Body of pancreas (tissue), 4 donors: ENCODE measurements at regions not wholly inside any gene's neighbourhood (a gene's known extent, or its start where the extent isn't known, plus 50 kb on each side); places are given as distances from the start of the nearest gene placed in this dataset.

Source experiments
- CTCF ChIP-seq, 7 experiments: fragments of 450-650 bp in 4 of 7; fragments of 200-600 bp in 3 of 7; sonication (generic) in 3 of 7; IDR thresholded peaks; one replicate each; pipeline ENCODE4 v1.5.1; 2016 to 2019; ENCODE audit warnings: antibody characterized with exemption in 7 of 7
- POLR2A ChIP-seq, 3 donors: fragments of 450-650 bp; IDR thresholded peaks; one replicate each; pipeline ENCODE4 v1.6.1; 2016; ENCODE audit warnings: antibody characterized with exemption in 3 of 3, mild to moderate bottlenecking in 2 of 3

- TF ChIP-seq CTCF (IDR thresholded peaks at IDR 0.05) (no peak), POLR2A (IDR thresholded peaks at IDR 0.05) (no peak)
Observed at GRCh38 chr16:74200921-74201320, 95.7 kb upstream of the PSMD7 start.
